ENCODE measurements at regions not wholly inside any gene's neighbourhood (a gene's known extent, or its start where the extent isn't known, plus 50 kb on each side); places are given as distances from the start of the nearest gene placed in this dataset.

GRCh38 chr4:138659037-138659811, 356.4 kb upstream of the NOCT start:
- TF ChIP-seq CEBPB (IDR thresholded peaks at IDR 0.05) (no peak), EGR1 (IDR thresholded peaks at IDR 0.05) (no peak), FOXM1 (IDR thresholded peaks at IDR 0.05; ENCODE audit: borderline replicate concordance, low read depth) (no peak), ZBTB7A (IDR thresholded peaks at IDR 0.05; ENCODE audit: low read depth) (no peak), YY1 (IDR thresholded peaks at IDR 0.05; ENCODE audit: low read depth) (no peak)
- TF ChIP-seq, protein P1, sequence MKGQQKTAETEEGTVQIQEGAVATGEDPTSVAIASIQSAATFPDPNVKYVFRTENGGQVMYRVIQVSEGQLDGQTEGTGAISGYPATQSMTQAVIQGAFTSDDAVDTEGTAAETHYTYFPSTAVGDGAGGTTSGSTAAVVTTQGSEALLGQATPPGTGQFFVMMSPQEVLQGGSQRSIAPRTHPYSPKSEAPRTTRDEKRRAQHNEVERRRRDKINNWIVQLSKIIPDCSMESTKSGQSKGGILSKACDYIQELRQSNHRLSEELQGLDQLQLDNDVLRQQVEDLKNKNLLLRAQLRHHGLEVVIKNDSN (IDR thresholded peaks at IDR 0.05), result no peak

Measured in Ishikawa (cell line).